ENCODE measurements at regions not wholly inside any gene's neighbourhood (a gene's known extent, or its start where the extent isn't known, plus 50 kb on each side); places are given as distances from the start of the nearest gene placed in this dataset.

GRCh38 chr1:106889059-106889458 lies 167.4 kb upstream of the PRMT6 start:
- TF ChIP-seq EZH2phosphoT487 (IDR thresholded peaks at IDR 0.05; ENCODE audit: borderline replicate concordance, low read depth, low read length) (no peak), CTCF (conservative IDR thresholded peaks at IDR 0.05; ENCODE audit: low read length) (no peak)
- Histone ChIP-seq H2AFZ (ENCODE audit: low read length) (0 out of 2 replicates have a peak overlapping the region, but pooled peaks have one; percentile 31), H3K79me2 (ENCODE audit: insufficient read depth, low read depth, low read length) (no peaks in the 10 kb centered on the region), H3K4me3 (ENCODE audit: low read depth, low read length, poor library complexity, severe bottlenecking) (no peak overlapping the region), H3K9me2 (ENCODE audit: insufficient read depth, low read length) (no peaks in the 10 kb centered on the region), H3K4me1 (ENCODE audit: insufficient read depth, low read length, poor library complexity, severe bottlenecking) (no peaks in the 10 kb centered on the region), H3K27ac (ENCODE audit: low read depth, low read length, poor library complexity, severe bottlenecking) (no peak overlapping the region), H3K36me3 (ENCODE audit: insufficient read depth, low read length) (no peaks in the 10 kb centered on the region), H3K9me3 (ENCODE audit: low read length) (no peaks in the 10 kb centered on the region), H3K4me2 (ENCODE audit: low read length) (no peak overlapping the region), H4K20me1 (ENCODE audit: insufficient read depth, low read length) (no peaks in the 10 kb centered on the region)
- ChIA-PET POLR2A (interaction anchor here (0.7 to 1.9 kb wide), 3 partner anchors 12 to 353 kb away, joined by 3 to 4 read pairs (median 3); no protein-coding TSS in a partner anchor), CTCF (ENCODE audit: unreplicated experiment) (no interaction called here)
- no peak for DNase-seq (ENCODE audit: low spot score)
- no TSS peak for BruUV-seq (replicated peaks)
- intact Hi-C loops (cut with micrococcal nuclease; ENCODE audit: unreplicated experiment), result no loop called here

GRCh38 chr1:106889583-106889982 lies 166.9 kb upstream of the PRMT6 start:
- CTCF ChIA-PET (ENCODE audit: unreplicated experiment), result no interaction called here

More at GRCh38 chr1:106889583-106889982, 166.9 kb upstream of the PRMT6 start:
- intact Hi-C loops (cut with micrococcal nuclease; ENCODE audit: unreplicated experiment), result no loop called here
- H3K36me3 ChIP-seq (ENCODE audit: insufficient read depth, low read length), result no peaks in the 10 kb centered on the region
- H3K9me2 ChIP-seq (ENCODE audit: insufficient read depth, low read length), result no peaks in the 10 kb centered on the region
- no peaks in the 10 kb centered on the region for H4K20me1 ChIP-seq (ENCODE audit: insufficient read depth, low read length)
- no peak for DNase-seq (ENCODE audit: low spot score)
- no peak overlapping the region for H3K27ac ChIP-seq (ENCODE audit: low read depth, low read length, poor library complexity, severe bottlenecking)
- no peaks in the 10 kb centered on the region for H3K79me2 ChIP-seq (ENCODE audit: insufficient read depth, low read depth, low read length)
- H2AFZ ChIP-seq (ENCODE audit: low read length), result peak overlapping the region; percentile 31; the same call in 1 of the 2 replicates
- no peaks in the 10 kb centered on the region for H3K9me3 ChIP-seq (ENCODE audit: low read length)
- no peak overlapping the region; the same call in 1 of the 2 replicates for H3K4me2 ChIP-seq (ENCODE audit: low read length)
- no TSS peak for BruUV-seq (replicated peaks)
- POLR2A ChIA-PET, result interaction anchor here (1.9 kb wide), 1 partner anchor 13 kb away, joined by 4 read pairs; no protein-coding TSS in a partner anchor
- TF ChIP-seq EZH2phosphoT487 (IDR thresholded peaks at IDR 0.05; ENCODE audit: borderline replicate concordance, low read depth, low read length) (no peak), CTCF (conservative IDR thresholded peaks at IDR 0.05; ENCODE audit: low read length) (no peak)
- no peak overlapping the region for H3K4me3 ChIP-seq (ENCODE audit: low read depth, low read length, poor library complexity, severe bottlenecking)
- H3K4me1 ChIP-seq (ENCODE audit: insufficient read depth, low read length, poor library complexity, severe bottlenecking), result no peaks in the 10 kb centered on the region

Measured in OCI-LY7 (cell line).